Endodermal cell (in vitro differentiated cells): ENCODE measurements at regions not wholly inside any gene's neighbourhood (a gene's known extent, or its start where the extent isn't known, plus 50 kb on each side); places are given as distances from the start of the nearest gene placed in this dataset.

Experiments
- DNase-seq: peaks from one replicate; pipeline ENCODE4 v3.0.0-alpha.2; 2017
- H3K27ac ChIP-seq: 2 replicates; pipeline ENCODE4 v1.5.1; 2013; ENCODE audit warnings: mild to moderate bottlenecking, low read depth, low read length, moderate library complexity
- H3K27me3 ChIP-seq: 2 replicates; pipeline ENCODE4 v1.6.1; 2013; ENCODE audit warnings: mild to moderate bottlenecking, low read length, moderate library complexity; ENCODE audit not compliant: insufficient read depth, control insufficient read depth, poor library complexity, severe bottlenecking
- H3K36me3 ChIP-seq: 2 replicates; pipeline ENCODE4 v1.7.0; 2013; ENCODE audit warnings: mild to moderate bottlenecking, low read length, moderate library complexity; ENCODE audit not compliant: control insufficient read depth, insufficient read depth
- H3K4me1 ChIP-seq: one replicate; pipeline ENCODE4 v1.7.0; 2013; ENCODE audit warnings: low read length; ENCODE audit not compliant: control insufficient read depth, insufficient read depth
- H3K4me3 ChIP-seq: 2 replicates; pipeline ENCODE4 v1.5.1; 2013; ENCODE audit warnings: mild to moderate bottlenecking, low read length, moderate library complexity
- H3K9ac ChIP-seq: 2 replicates; pipeline ENCODE4 v1.6.1; 2013; ENCODE audit warnings: mild to moderate bottlenecking, low read length, moderate library complexity; ENCODE audit not compliant: poor library complexity, severe bottlenecking; ENCODE audit errors: extremely low read depth
- H3K9me3 ChIP-seq: 2 replicates; pipeline ENCODE4 v1.6.1; 2013; ENCODE audit warnings: mild to moderate bottlenecking, low read length, moderate library complexity; ENCODE audit not compliant: control insufficient read depth
- H3K27ac Mint-ChIP-seq: 2 replicates; pipeline ENCODE4 v1.8.0; 2020; ENCODE audit warnings: mixed read lengths
- H3K27me3 Mint-ChIP-seq: 2 replicates; pipeline ENCODE4 v1.8.0; 2021; ENCODE audit warnings: mild to moderate bottlenecking, mixed read lengths; ENCODE audit not compliant: insufficient read depth
- H3K36me3 Mint-ChIP-seq: 2 replicates; pipeline ENCODE4 v1.8.0; 2020; ENCODE audit warnings: low read depth, mixed read lengths
- H3K4me1 Mint-ChIP-seq: 2 replicates; pipeline ENCODE4 v1.8.0; 2020; ENCODE audit warnings: mixed read lengths
- H3K4me3 Mint-ChIP-seq: 2 replicates; pipeline ENCODE4 v1.8.0; 2020; ENCODE audit warnings: mild to moderate bottlenecking, moderate library complexity, mixed read lengths
- H3K9me3 Mint-ChIP-seq: 2 replicates; pipeline ENCODE4 v1.8.0; 2020; ENCODE audit warnings: mild to moderate bottlenecking, mixed read lengths
- CTCF ChIP-seq: fragments of 200-600 bp; sonication (generic); conservative IDR thresholded peaks from 2 replicates; pipeline ENCODE4 v1.5.0; 2021; ENCODE audit warnings: antibody characterized with exemption, mild to moderate bottlenecking
- WGBS, 2 experiments: methylation state at CpG; one replicate each; pipeline versions ENCODE4 v1.1.5 to v1.1.7; 2013; ENCODE audit warnings: missing lambda C conversion rate in 2 of 2, mixed read lengths in 1 of 2; ENCODE audit not compliant: insufficient coverage in 1 of 2, insufficient read length in 1 of 2; 5-methylcytosine and 5-hydroxymethylcytosine counted together

- H3K4me3 Mint-ChIP-seq: no peak overlapping the region
- WGBS, 2 experiments: 100% methylated on average over 2 of the region's 2 CpGs; no CpG with 5 or more reads in 1 of the 2 experiments
These were observed 142.3 kb upstream of the IGF1 start for GRCh38 chr12:102622618-102623017.

GRCh38 chr12:102618197-102618877, 138.0 kb upstream of the IGF1 start:
- Histone ChIP-seq H3K9ac (no peak overlapping the region), H3K36me3 (no peaks in the 10 kb centered on the region), H3K27me3 (no peaks in the 10 kb centered on the region), H3K27ac (no peak overlapping the region), H3K4me1 (no peaks in the 10 kb centered on the region), H3K9me3 (no peaks in the 10 kb centered on the region), H3K4me3 (no peak overlapping the region)
- Mint-ChIP-seq H3K36me3 (no peaks in the 10 kb centered on the region), H3K27ac (no peak overlapping the region), H3K4me1 (no peaks in the 10 kb centered on the region), H3K9me3 (no peaks in the 10 kb centered on the region), H3K4me3 (no peak overlapping the region), H3K27me3 (no peaks in the 10 kb centered on the region)
- no peak for TF ChIP-seq CTCF
- WGBS, 2 experiments: 72 to 86% methylated on average over 2 to 5 of the region's 5 CpGs
- peak; percentile 35 for DNase-seq

More at GRCh38 chr12:102622618-102623017, 142.3 kb upstream of the IGF1 start:
- TF ChIP-seq CTCF: no peak
- no peaks in the 10 kb centered on the region for H3K27me3 ChIP-seq
- no peak overlapping the region for H3K27ac Mint-ChIP-seq
- H3K27ac ChIP-seq: no peak overlapping the region
- no peaks in the 10 kb centered on the region for H3K36me3 Mint-ChIP-seq
- no peak overlapping the region for H3K9ac ChIP-seq
- H3K36me3 ChIP-seq: no peaks in the 10 kb centered on the region
- peaks cover 10% of the 10 kb centered on the region for H3K9me3 ChIP-seq
- no peaks in the 10 kb centered on the region for H3K27me3 Mint-ChIP-seq
- H3K4me1 Mint-ChIP-seq: no peaks in the 10 kb centered on the region
- H3K9me3 Mint-ChIP-seq: peaks cover 9% of the 10 kb centered on the region
- DNase-seq: no peak
- no peaks in the 10 kb centered on the region for H3K4me1 ChIP-seq
- no peak overlapping the region for H3K4me3 ChIP-seq

GRCh38 chr12:102616692-102617091, 136.3 kb upstream of the IGF1 start:
- 81% methylated on average over 2 of the region's 2 CpGs; no CpG with 5 or more reads in 1 of the 2 experiments for WGBS, 2 experiments

More at GRCh38 chr12:102616692-102617091, 136.3 kb upstream of the IGF1 start:
- Histone ChIP-seq H3K27ac (no peak overlapping the region), H3K36me3 (no peaks in the 10 kb centered on the region), H3K27me3 (no peaks in the 10 kb centered on the region), H3K4me3 (no peak overlapping the region), H3K9me3 (no peaks in the 10 kb centered on the region), H3K4me1 (no peaks in the 10 kb centered on the region), H3K9ac (no peak overlapping the region)
- Mint-ChIP-seq H3K27ac (no peak overlapping the region), H3K9me3 (no peaks in the 10 kb centered on the region), H3K4me1 (peaks cover 6% of the 10 kb centered on the region), H3K4me3 (no peak overlapping the region), H3K27me3 (no peaks in the 10 kb centered on the region), H3K36me3 (no peaks in the 10 kb centered on the region)
- DNase-seq: no peak
- no peak for TF ChIP-seq CTCF
